ENCODE measurements at regions not wholly inside any gene's neighbourhood (a gene's known extent, or its start where the extent isn't known, plus 50 kb on each side); places are given as distances from the start of the nearest gene placed in this dataset.

GRCh38 chr5:15446552-15446951, 53.4 kb upstream of the FBXL7 start:
- TF ChIP-seq CTCF (conservative IDR thresholded peaks at IDR 0.05; ENCODE audit: low read depth, low read length) (no peak), EZH2 (IDR thresholded peaks at IDR 0.05; ENCODE audit: borderline replicate concordance, low read depth, low read length, poor library complexity, severe bottlenecking) (no peak)
